ENCODE measurements at regions not wholly inside any gene's neighbourhood (a gene's known extent, or its start where the extent isn't known, plus 50 kb on each side); places are given as distances from the start of the nearest gene placed in this dataset.

DNA sequence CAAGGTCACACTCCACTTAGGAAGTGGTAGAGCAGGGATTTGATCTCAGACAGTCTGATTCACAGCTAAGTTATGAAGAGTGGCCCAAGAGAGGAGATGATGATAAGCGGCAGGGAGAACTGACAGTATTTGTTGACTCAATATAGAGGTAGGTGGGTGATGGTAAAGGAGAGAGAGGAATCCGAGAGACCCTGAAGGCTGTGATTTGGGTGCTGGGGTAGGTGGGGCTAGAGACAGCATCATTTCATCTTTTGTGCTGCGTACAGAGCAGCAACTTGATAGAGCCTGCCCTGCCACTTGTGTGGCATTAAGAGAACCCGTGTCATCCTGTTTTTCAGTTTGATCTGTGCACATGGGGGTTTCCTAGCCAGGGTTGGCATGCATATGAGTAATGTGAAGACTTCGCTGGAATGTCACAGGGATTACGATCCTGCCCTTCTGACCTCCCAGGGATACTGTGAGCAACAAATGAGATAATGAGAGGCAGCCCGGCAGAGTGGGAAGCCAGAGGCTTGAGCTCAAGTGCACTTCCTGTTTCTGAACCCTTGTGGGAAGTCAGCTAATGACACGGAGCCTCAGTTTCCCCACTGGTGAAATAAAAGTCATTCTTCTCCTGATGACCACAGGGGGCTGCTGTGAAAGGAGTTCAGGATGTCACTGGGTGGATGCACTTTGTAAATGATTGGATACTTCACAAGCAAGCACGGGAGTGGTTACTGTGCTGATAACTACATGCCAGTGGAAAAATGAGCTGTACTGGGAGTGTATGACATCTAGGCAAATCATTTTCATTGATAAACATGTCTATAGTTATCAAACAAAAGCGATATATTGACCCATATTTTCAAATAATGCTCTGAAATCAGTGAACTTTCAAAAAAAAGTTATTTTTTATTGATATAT is 59.5 kb upstream of the IGF1 start (continued):
- TF ChIP-seq, protein P1, sequence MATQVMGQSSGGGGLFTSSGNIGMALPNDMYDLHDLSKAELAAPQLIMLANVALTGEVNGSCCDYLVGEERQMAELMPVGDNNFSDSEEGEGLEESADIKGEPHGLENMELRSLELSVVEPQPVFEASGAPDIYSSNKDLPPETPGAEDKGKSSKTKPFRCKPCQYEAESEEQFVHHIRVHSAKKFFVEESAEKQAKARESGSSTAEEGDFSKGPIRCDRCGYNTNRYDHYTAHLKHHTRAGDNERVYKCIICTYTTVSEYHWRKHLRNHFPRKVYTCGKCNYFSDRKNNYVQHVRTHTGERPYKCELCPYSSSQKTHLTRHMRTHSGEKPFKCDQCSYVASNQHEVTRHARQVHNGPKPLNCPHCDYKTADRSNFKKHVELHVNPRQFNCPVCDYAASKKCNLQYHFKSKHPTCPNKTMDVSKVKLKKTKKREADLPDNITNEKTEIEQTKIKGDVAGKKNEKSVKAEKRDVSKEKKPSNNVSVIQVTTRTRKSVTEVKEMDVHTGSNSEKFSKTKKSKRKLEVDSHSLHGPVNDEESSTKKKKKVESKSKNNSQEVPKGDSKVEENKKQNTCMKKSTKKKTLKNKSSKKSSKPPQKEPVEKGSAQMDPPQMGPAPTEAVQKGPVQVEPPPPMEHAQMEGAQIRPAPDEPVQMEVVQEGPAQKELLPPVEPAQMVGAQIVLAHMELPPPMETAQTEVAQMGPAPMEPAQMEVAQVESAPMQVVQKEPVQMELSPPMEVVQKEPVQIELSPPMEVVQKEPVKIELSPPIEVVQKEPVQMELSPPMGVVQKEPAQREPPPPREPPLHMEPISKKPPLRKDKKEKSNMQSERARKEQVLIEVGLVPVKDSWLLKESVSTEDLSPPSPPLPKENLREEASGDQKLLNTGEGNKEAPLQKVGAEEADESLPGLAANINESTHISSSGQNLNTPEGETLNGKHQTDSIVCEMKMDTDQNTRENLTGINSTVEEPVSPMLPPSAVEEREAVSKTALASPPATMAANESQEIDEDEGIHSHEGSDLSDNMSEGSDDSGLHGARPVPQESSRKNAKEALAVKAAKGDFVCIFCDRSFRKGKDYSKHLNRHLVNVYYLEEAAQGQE (IDR thresholded peaks at IDR 0.05), result no peak
- TF ChIP-seq, protein P2, sequence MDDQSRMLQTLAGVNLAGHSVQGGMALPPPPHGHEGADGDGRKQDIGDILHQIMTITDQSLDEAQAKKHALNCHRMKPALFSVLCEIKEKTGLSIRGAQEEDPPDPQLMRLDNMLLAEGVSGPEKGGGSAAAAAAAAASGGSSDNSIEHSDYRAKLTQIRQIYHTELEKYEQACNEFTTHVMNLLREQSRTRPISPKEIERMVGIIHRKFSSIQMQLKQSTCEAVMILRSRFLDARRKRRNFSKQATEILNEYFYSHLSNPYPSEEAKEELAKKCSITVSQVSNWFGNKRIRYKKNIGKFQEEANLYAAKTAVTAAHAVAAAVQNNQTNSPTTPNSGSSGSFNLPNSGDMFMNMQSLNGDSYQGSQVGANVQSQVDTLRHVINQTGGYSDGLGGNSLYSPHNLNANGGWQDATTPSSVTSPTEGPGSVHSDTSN (IDR thresholded peaks at IDR 0.05), result no peak; the same call in 1 of the 2 replicates
- TF ChIP-seq POLR2AphosphoS2 (conservative IDR thresholded peaks at IDR 0.05; ENCODE audit: low read length) (no peak), FOXS1 (CRISPR knock-in tag; IDR thresholded peaks at IDR 0.05) (peak; percentile 61; the same call in 1 of the 2 replicates), TP53 (CRISPR knock-in tag; IDR thresholded peaks at IDR 0.05) (no peak), NPAS2 (CRISPR knock-in tag; IDR thresholded peaks at IDR 0.05; ENCODE audit: borderline replicate concordance) (no peak), CBX8 (IDR thresholded peaks at IDR 0.05) (no peak), RCOR1 (IDR thresholded peaks at IDR 0.05; ENCODE audit: low read depth, low read length) (no peak), KDM1A (IDR thresholded peaks at IDR 0.05; ENCODE audit: low read depth) (no peak), SMC3 (IDR thresholded peaks at IDR 0.05) (peak; percentile 37; the same call in 1 of the 3 replicates), HOXB13 (CRISPR knock-in tag; IDR thresholded peaks at IDR 0.05; ENCODE audit: low read depth) (peak; percentile 84; the same call in 1 of the 2 replicates), SREBF2 (IDR thresholded peaks at IDR 0.05) (no peak), ZSCAN20 (CRISPR knock-in tag; IDR thresholded peaks at IDR 0.05) (no peak)
- TF ChIP-seq, protein P3, sequence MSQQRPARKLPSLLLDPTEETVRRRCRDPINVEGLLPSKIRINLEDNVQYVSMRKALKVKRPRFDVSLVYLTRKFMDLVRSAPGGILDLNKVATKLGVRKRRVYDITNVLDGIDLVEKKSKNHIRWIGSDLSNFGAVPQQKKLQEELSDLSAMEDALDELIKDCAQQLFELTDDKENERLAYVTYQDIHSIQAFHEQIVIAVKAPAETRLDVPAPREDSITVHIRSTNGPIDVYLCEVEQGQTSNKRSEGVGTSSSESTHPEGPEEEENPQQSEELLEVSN (IDR thresholded peaks at IDR 0.05; ENCODE audit: borderline replicate concordance, low read depth), result peak; percentile 56; the same call in 1 of the 2 replicates
- TF ChIP-seq, protein P4, sequence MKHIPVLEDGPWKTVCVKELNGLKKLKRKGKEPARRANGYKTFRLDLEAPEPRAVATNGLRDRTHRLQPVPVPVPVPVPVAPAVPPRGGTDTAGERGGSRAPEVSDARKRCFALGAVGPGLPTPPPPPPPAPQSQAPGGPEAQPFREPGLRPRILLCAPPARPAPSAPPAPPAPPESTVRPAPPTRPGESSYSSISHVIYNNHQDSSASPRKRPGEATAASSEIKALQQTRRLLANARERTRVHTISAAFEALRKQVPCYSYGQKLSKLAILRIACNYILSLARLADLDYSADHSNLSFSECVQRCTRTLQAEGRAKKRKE (CRISPR knock-in tag; IDR thresholded peaks at IDR 0.05; ENCODE audit: low read depth), result peak; percentile 96; the same call in 1 of the 2 replicates
- TF ChIP-seq, protein P5, sequence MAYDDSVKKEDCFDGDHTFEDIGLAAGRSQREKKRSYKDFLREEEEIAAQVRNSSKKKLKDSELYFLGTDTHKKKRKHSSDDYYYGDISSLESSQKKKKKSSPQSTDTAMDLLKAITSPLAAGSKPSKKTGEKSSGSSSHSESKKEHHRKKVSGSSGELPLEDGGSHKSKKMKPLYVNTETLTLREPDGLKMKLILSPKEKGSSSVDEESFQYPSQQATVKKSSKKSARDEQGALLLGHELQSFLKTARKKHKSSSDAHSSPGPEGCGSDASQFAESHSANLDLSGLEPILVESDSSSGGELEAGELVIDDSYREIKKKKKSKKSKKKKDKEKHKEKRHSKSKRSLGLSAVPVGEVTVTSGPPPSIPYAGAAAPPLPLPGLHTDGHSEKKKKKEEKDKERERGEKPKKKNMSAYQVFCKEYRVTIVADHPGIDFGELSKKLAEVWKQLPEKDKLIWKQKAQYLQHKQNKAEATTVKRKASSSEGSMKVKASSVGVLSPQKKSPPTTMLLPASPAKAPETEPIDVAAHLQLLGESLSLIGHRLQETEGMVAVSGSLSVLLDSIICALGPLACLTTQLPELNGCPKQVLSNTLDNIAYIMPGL (CRISPR knock-in tag; IDR thresholded peaks at IDR 0.05; ENCODE audit: borderline replicate concordance), result no peak
- TF ChIP-seq, protein P6, sequence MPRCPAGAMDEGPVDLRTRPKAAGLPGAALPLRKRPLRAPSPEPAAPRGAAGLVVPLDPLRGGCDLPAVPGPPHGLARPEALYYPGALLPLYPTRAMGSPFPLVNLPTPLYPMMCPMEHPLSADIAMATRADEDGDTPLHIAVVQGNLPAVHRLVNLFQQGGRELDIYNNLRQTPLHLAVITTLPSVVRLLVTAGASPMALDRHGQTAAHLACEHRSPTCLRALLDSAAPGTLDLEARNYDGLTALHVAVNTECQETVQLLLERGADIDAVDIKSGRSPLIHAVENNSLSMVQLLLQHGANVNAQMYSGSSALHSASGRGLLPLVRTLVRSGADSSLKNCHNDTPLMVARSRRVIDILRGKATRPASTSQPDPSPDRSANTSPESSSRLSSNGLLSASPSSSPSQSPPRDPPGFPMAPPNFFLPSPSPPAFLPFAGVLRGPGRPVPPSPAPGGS (IDR thresholded peaks at IDR 0.05), result peak; percentile 66; the same call in 1 of the 3 replicates
- TF ChIP-seq, protein P7, sequence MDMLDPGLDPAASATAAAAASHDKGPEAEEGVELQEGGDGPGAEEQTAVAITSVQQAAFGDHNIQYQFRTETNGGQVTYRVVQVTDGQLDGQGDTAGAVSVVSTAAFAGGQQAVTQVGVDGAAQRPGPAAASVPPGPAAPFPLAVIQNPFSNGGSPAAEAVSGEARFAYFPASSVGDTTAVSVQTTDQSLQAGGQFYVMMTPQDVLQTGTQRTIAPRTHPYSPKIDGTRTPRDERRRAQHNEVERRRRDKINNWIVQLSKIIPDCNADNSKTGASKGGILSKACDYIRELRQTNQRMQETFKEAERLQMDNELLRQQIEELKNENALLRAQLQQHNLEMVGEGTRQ (IDR thresholded peaks at IDR 0.05), result no peak
